Endothelial cell of umbilical vein (primary cell): ENCODE measurements at regions not wholly inside any gene's neighbourhood (a gene's known extent, or its start where the extent isn't known, plus 50 kb on each side); places are given as distances from the start of the nearest gene placed in this dataset.

ENCODE experiments used
- BruUV-seq: library from RNA; stranded (reverse); fragments of 400-500 nt; replicated peaks from 2 replicates; lab custom pipeline; 2021; lab: Mats Ljungman, UMichigan
- CTCF ChIA-PET: fragments of 300-600, 350-600 bp; sonication (Branson Sonifier 250); formaldehyde crosslinking; loops from one replicate; lab custom pipeline; 2021; ENCODE audit warnings: antibody characterized with exemption, inconsistent platforms; lab: Charles Lee
- POLR2A ChIA-PET: fragments of 300-600, 350-600 bp; sonication (Branson Sonifier 250); formaldehyde crosslinking; loops from one replicate; lab custom pipeline; 2021; ENCODE audit warnings: antibody characterized with exemption, inconsistent platforms; lab: Charles Lee
- DNase-seq: peaks from one replicate; pipeline ENCODE4 v3.0.0-alpha.2; 2011; ENCODE audit warnings: low read depth, low spot score
- FAIRE-seq: peaks from 2 replicates; lab custom pipeline; 2011; peaks lifted over from hg19 to GRCh38; lab: Jason Lieb, UNC
- H2AFZ ChIP-seq: 2 replicates; pipeline ENCODE4 v1.6.0; 2012; ENCODE audit warnings: low read depth, low read length, control low read depth, inconsistent platforms
- H3K27ac ChIP-seq: 2 replicates; pipeline ENCODE4 v1.5.1; 2011; ENCODE audit warnings: low read depth, mild to moderate bottlenecking, control low read depth, low read length, moderate library complexity; ENCODE audit not compliant: insufficient read depth
- H3K27me3 ChIP-seq, 2 experiments: 2 replicates each; pipeline versions ENCODE4 v1.6.0 to v1.6.1; 2011; ENCODE audit warnings: low read length in 2 of 2, mixed read lengths in 1 of 2; ENCODE audit not compliant: control insufficient read depth in 2 of 2, insufficient read depth in 2 of 2
- H3K36me3 ChIP-seq, 2 experiments: 2 replicates in 1 of 2; 3 replicates in 1 of 2; pipeline ENCODE4 v1.5.1; 2011; ENCODE audit warnings: low read length in 2 of 2, mild to moderate bottlenecking in 1 of 2, moderate library complexity in 1 of 2; ENCODE audit not compliant: control insufficient read depth in 2 of 2, insufficient read depth in 2 of 2; ENCODE audit errors: extremely low read depth in 1 of 2
- H3K4me1 ChIP-seq: 3 replicates; pipeline ENCODE4 v1.5.1; 2011; ENCODE audit warnings: mild to moderate bottlenecking, low read length; ENCODE audit not compliant: control insufficient read depth, insufficient read depth; ENCODE audit errors: extremely low read depth
- H3K4me2 ChIP-seq: 2 replicates; pipeline ENCODE4 v1.6.1; 2011; ENCODE audit warnings: low read length, control low read depth, mixed read lengths; ENCODE audit not compliant: insufficient read depth
- H3K4me3 ChIP-seq, 3 experiments: fragments of 200-600 bp in 1 of 3; sonication (generic), shearing (Covaris generic) in 1 of 3; replicated peaks in 1 of 3; 2 replicates each; pipeline ENCODE4 v1.5.1; 2011 to 2016; ENCODE audit warnings: control low read depth in 3 of 3, low read length in 3 of 3, mild to moderate bottlenecking in 2 of 3, inconsistent platforms in 1 of 3, low read depth in 1 of 3, moderate library complexity in 1 of 3; ENCODE audit not compliant: insufficient read depth in 1 of 3
- H3K79me2 ChIP-seq: 2 replicates; pipeline ENCODE4 v1.6.0; 2012; ENCODE audit warnings: low read length, inconsistent platforms; ENCODE audit not compliant: control insufficient read depth, insufficient read depth
- H3K9ac ChIP-seq: replicated peaks from 2 replicates; pipeline ENCODE3; 2011; ENCODE audit warnings: low read length, control low read depth; ENCODE audit not compliant: insufficient read depth; ENCODE audit errors: extremely low read depth
- H3K9me1 ChIP-seq: replicated peaks from 3 replicates; pipeline ENCODE4 v1.6.0; 2011; ENCODE audit warnings: mild to moderate bottlenecking, low read length; ENCODE audit not compliant: control insufficient read depth, insufficient read depth; ENCODE audit errors: extremely low read depth
- H3K9me3 ChIP-seq: replicated peaks from 2 replicates; pipeline ENCODE4 v1.5.1; 2012; ENCODE audit warnings: low read length, inconsistent platforms; ENCODE audit not compliant: control insufficient read depth, insufficient read depth
- H4K20me1 ChIP-seq: replicated peaks from 2 replicates; pipeline ENCODE3; 2011; ENCODE audit warnings: mild to moderate bottlenecking, low read length; ENCODE audit not compliant: control insufficient read depth, insufficient read depth; ENCODE audit errors: extremely low read depth
- EZH2 ChIP-seq: IDR thresholded peaks from 2 replicates; pipeline ENCODE4 v1.6.1; 2012; ENCODE audit warnings: borderline replicate concordance, low read depth, mild to moderate bottlenecking, moderate library complexity, low read length, inconsistent platforms; ENCODE audit not compliant: severe bottlenecking
- FOS ChIP-seq: IDR thresholded peaks from 2 replicates; pipeline ENCODE4 v1.6.1; 2011; ENCODE audit warnings: mild to moderate bottlenecking, low read length, moderate library complexity, borderline replicate concordance; ENCODE audit not compliant: insufficient read depth
- JUN ChIP-seq: IDR thresholded peaks from 2 replicates; pipeline ENCODE4 v1.6.1; 2011; ENCODE audit warnings: borderline replicate concordance, low read depth; ENCODE audit not compliant: insufficient read length, insufficient read depth
- dilution Hi-C: fragments of 300-500 bp; cut with MboI; formaldehyde crosslinking; loops from one replicate; pipeline ENCODE4 v1.15.0; 2019; ENCODE audit warnings: low sequenced_read_pairs; ENCODE audit not compliant: extremely low pct_ligation_motif_present
- intact Hi-C: fragments of 100-400 bp; cut with micrococcal nuclease; formaldehyde crosslinking; loops from one replicate; pipeline ENCODE4 v1.10.0; 2022
- TF ChIP-seq, protein P1 (sequence below), 2 donors: IDR thresholded peaks; 1 replicate in 1 of 2; 2 replicates in 1 of 2; pipeline ENCODE4 v1.5.1; 2011; ENCODE audit warnings: low read length in 2 of 2, mild to moderate bottlenecking in 2 of 2, moderate library complexity in 2 of 2, control low read depth in 1 of 2, inconsistent platforms in 1 of 2, low read depth in 1 of 2; ENCODE audit not compliant: insufficient read depth in 1 of 2; ENCODE audit errors: extremely low read depth in 1 of 2
- TF ChIP-seq, protein P2 (sequence below): IDR thresholded peaks from 2 replicates; pipeline ENCODE4 v1.6.1; 2011; ENCODE audit not compliant: insufficient read depth, insufficient read length

DNA sequence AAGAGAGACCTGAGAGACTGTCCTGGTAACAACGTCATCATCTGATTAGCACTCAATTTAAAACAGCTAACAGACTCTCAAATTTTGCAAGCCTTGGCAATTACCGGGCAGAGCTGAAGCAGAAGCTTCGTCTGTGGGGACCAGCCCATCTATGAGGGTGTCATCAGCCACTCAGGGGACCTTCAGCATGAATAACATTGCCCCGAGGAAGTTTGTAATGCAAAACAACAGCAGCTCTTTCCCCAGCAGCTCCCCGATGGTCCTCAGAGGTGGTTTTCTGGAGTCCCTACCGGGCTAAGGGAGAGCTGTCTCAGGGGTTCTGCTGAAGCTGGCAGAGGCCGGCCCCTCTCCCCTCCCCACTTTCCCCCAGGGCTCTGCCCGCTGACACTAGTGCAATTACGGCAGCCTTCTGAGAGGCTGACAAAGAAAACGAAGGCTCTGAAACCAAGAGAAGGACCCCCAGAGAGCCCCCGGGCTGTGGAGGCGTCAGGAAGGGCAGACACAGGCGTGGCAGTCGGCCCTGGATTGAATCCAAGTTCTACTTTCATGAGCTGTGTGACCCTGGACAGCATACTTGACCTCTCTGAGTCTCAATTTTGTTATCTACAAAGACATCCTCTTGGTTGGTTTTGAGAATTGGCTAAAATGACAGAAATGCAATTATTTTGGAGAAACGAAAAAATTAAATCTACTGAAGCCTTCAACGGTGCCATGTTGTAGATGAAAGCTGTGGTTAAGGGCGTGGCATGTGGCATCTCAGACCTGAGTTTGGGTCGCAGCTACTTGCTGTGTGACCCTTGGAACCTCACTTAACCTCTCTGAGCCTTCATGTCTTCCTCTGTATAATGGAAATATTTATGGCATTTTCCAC, 102.1 kb upstream of the TLE3 start:
- H3K27ac ChIP-seq: no peak overlapping the region
- no peaks in the 10 kb centered on the region for H3K79me2 ChIP-seq
- dilution Hi-C loops (no loop called here), intact Hi-C loops (no loop called here)
- DNase-seq (no peak), FAIRE-seq (no peak)
- no peak for TF ChIP-seq EZH2
- CTCF ChIA-PET: no interaction called here
- no peaks in the 10 kb centered on the region for H3K9me3 ChIP-seq
- H3K4me2 ChIP-seq: no peak overlapping the region
- H3K9ac ChIP-seq: no peak overlapping the region
- no peak overlapping the region for H2AFZ ChIP-seq
- no peaks in the 10 kb centered on the region for H4K20me1 ChIP-seq
- no peaks in the 10 kb centered on the region for H3K36me3 ChIP-seq
- no peak overlapping the region for H3K4me3 ChIP-seq
- H3K9me1 ChIP-seq: no peaks in the 10 kb centered on the region
- peaks cover 0 to 5% of the 10 kb centered on the region in 2 experiments for H3K27me3 ChIP-seq
- no peaks in the 10 kb centered on the region for H3K4me1 ChIP-seq
- POLR2A ChIA-PET: no interaction called here
- BruUV-seq: no TSS peak

DNA sequence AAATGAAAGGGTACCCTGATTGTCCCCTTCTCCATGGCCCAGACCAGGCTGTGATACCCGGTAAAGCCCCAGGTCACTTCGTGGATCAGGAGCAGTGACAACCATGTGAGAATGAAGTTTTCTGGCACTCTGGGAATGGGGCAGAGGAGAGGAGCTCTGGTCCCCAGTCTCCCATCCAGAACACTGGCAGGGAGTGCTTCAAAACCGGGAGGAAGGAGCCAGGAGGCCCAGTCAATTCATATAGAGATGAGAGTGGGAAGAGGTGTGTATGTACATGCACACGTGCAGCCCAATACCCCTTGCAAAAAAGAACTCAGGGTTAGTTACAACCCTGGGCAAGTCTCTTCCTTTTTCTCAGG, 101.4 kb upstream of the TLE3 start:
- TF ChIP-seq, protein P1, sequence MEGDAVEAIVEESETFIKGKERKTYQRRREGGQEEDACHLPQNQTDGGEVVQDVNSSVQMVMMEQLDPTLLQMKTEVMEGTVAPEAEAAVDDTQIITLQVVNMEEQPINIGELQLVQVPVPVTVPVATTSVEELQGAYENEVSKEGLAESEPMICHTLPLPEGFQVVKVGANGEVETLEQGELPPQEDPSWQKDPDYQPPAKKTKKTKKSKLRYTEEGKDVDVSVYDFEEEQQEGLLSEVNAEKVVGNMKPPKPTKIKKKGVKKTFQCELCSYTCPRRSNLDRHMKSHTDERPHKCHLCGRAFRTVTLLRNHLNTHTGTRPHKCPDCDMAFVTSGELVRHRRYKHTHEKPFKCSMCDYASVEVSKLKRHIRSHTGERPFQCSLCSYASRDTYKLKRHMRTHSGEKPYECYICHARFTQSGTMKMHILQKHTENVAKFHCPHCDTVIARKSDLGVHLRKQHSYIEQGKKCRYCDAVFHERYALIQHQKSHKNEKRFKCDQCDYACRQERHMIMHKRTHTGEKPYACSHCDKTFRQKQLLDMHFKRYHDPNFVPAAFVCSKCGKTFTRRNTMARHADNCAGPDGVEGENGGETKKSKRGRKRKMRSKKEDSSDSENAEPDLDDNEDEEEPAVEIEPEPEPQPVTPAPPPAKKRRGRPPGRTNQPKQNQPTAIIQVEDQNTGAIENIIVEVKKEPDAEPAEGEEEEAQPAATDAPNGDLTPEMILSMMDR (IDR thresholded peaks at IDR 0.05; ENCODE audit: extremely low read depth in 1 of 2, insufficient read depth in 1 of 2, low read depth in 1 of 2, low read length in 2 of 2): no peak
- TF ChIP-seq, protein P2, sequence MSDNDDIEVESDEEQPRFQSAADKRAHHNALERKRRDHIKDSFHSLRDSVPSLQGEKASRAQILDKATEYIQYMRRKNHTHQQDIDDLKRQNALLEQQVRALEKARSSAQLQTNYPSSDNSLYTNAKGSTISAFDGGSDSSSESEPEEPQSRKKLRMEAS: no peak
- no peak for TF ChIP-seq JUN
- no peak for TF ChIP-seq FOS
- Histone ChIP-seq H3K4me2 (no peak overlapping the region), H3K9me3 (no peaks in the 10 kb centered on the region), H3K9ac (no peak overlapping the region), H3K4me1 (no peaks in the 10 kb centered on the region), H3K36me3 (no peaks in the 10 kb centered on the region), H4K20me1 (no peaks in the 10 kb centered on the region), H3K4me3 (no peak overlapping the region), H3K27me3 (peaks cover 0 to 5% of the 10 kb centered on the region in 2 experiments), H3K27ac (no peak overlapping the region), H3K9me1 (no peaks in the 10 kb centered on the region), H2AFZ (no peak overlapping the region), H3K79me2 (no peaks in the 10 kb centered on the region)
- ChIA-PET CTCF (no interaction called here), POLR2A (no interaction called here)
- DNase-seq (no peak), FAIRE-seq (no peak)
- dilution Hi-C loops: no loop called here
- intact Hi-C loops: no loop called here
- BruUV-seq: no TSS peak
